ENCODE measurements at regions not wholly inside any gene's neighbourhood (a gene's known extent, or its start where the extent isn't known, plus 50 kb on each side); places are given as distances from the start of the nearest gene placed in this dataset.

GRCh38 chr14:66056926-66057552 is 429.1 kb upstream of the CCDC196 start:
- no peak for DNase-seq
- Histone ChIP-seq H3K36me3 (replicated peaks) (no peaks in the 10 kb centered on the region), H3K4me3 (ENCODE audit: low read depth, low read length) (no peak overlapping the region), H3K27me3 (replicated peaks) (no peaks in the 10 kb centered on the region), H3K27ac (no peak overlapping the region)
- no peak for TF ChIP-seq CTCF (IDR thresholded peaks at IDR 0.05; ENCODE audit: low read depth, low read length, missing control alignments)
- in situ Hi-C loops (cut with HindIII; ENCODE audit: low pct_ligation_motif_present, low sequenced_read_pairs), result no loop called here

GRCh38 chr14:66065188-66065587 is 421.0 kb upstream of the CCDC196 start:
- no peak for TF ChIP-seq CTCF (IDR thresholded peaks at IDR 0.05; ENCODE audit: low read depth, low read length, missing control alignments)
- H3K4me3 ChIP-seq (ENCODE audit: low read depth, low read length), result no peak overlapping the region
- in situ Hi-C loops (cut with HindIII; ENCODE audit: low pct_ligation_motif_present, low sequenced_read_pairs), result no loop called here
- no peaks in the 10 kb centered on the region for H3K36me3 ChIP-seq (replicated peaks)
- no peak for DNase-seq
- H3K27me3 ChIP-seq (replicated peaks), result no peaks in the 10 kb centered on the region
- H3K27ac ChIP-seq, result no peak overlapping the region

- H3K27ac ChIP-seq, result no peak overlapping the region
- no peak for DNase-seq
- in situ Hi-C loops (cut with HindIII; ENCODE audit: low pct_ligation_motif_present, low sequenced_read_pairs), result no loop called here
- H3K36me3 ChIP-seq (replicated peaks), result no peaks in the 10 kb centered on the region
- no peak for TF ChIP-seq CTCF (IDR thresholded peaks at IDR 0.05; ENCODE audit: low read depth, low read length, missing control alignments)
- no peaks in the 10 kb centered on the region for H3K27me3 ChIP-seq (replicated peaks)
- no peak overlapping the region for H3K4me3 ChIP-seq (ENCODE audit: low read depth, low read length)
These were observed 419.0 kb upstream of the CCDC196 start for GRCh38 chr14:66066981-66067776.

GRCh38 chr14:66069036-66069435 is 417.1 kb upstream of the CCDC196 start:
- no peaks in the 10 kb centered on the region for H3K36me3 ChIP-seq (replicated peaks)
- in situ Hi-C loops (cut with HindIII; ENCODE audit: low pct_ligation_motif_present, low sequenced_read_pairs), result no loop called here
- H3K27ac ChIP-seq, result no peak overlapping the region
- no peaks in the 10 kb centered on the region for H3K27me3 ChIP-seq (replicated peaks)
- no peak for DNase-seq
- TF ChIP-seq CTCF (IDR thresholded peaks at IDR 0.05; ENCODE audit: low read depth, low read length, missing control alignments), result no peak
- H3K4me3 ChIP-seq (ENCODE audit: low read depth, low read length), result no peak overlapping the region

- in situ Hi-C loops (cut with HindIII; ENCODE audit: low pct_ligation_motif_present, low sequenced_read_pairs), result no loop called here
- TF ChIP-seq CTCF (IDR thresholded peaks at IDR 0.05; ENCODE audit: low read depth, low read length, missing control alignments), result no peak
- Histone ChIP-seq H3K36me3 (replicated peaks) (no peaks in the 10 kb centered on the region), H3K27ac (no peak overlapping the region), H3K4me3 (ENCODE audit: low read depth, low read length) (no peak overlapping the region), H3K27me3 (replicated peaks) (no peaks in the 10 kb centered on the region)
- no peak for DNase-seq
These were observed 416.2 kb upstream of the CCDC196 start for GRCh38 chr14:66069830-66070541.

Data from brain microvascular endothelial cell (primary cell).